Panc1 (cell line): ENCODE measurements at regions not wholly inside any gene's neighbourhood (a gene's known extent, or its start where the extent isn't known, plus 50 kb on each side); places are given as distances from the start of the nearest gene placed in this dataset.

ENCODE experiments used
- POLR2AphosphoS5 ChIP-seq: IDR thresholded peaks from 2 replicates; pipeline ENCODE4 v1.6.1; 2012; ENCODE audit warnings: mild to moderate bottlenecking, low read depth, low read length, moderate library complexity
- TCF7L2 ChIP-seq: IDR thresholded peaks from 2 replicates; pipeline ENCODE4 v1.6.1; 2011; ENCODE audit warnings: mild to moderate bottlenecking, low read depth, low read length, inconsistent platforms
- TF ChIP-seq, protein P1 (sequence below): fragments of 450-650 bp; IDR thresholded peaks from 2 replicates; pipeline ENCODE4 v1.5.1; 2017; ENCODE audit warnings: mild to moderate bottlenecking

DNA sequence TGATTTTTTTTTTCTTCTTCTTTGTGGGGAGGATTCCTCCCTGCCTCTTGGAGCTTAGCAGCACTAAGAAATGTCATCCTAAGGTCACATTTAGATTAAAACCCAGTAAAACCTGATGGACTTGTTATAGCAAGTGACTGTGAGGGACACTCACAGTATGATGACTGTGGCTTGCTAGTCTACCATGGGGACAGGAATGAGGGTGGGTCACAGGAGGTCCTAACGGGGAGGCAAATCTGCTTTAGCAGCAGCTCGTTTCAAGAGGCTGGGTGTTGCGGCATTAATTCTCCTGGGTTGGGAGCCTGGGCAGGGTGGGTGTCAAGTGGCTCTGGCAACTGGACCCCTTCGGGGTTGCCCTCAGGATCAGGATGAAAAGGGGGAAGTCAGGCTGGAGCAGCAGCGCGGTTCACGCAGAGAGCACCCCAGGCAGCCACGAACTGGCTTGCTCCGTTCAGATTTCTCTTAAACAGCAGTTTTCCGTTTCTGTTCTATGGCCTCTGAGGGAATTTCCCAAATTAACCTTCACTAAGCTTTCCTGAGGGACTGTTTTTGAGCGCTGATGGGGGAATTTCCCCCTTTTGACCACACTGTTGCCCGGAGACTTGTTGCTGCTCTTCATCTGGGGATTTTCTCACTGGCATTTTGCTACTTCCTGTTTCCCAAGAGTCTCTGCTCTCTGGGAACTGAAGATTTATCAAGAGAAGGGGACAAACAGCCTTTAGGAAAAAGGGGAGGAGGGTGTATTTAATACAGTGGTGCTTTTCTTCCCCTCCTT lies 59.8 kb upstream of the PELI1 start:
- TF ChIP-seq, protein P1, sequence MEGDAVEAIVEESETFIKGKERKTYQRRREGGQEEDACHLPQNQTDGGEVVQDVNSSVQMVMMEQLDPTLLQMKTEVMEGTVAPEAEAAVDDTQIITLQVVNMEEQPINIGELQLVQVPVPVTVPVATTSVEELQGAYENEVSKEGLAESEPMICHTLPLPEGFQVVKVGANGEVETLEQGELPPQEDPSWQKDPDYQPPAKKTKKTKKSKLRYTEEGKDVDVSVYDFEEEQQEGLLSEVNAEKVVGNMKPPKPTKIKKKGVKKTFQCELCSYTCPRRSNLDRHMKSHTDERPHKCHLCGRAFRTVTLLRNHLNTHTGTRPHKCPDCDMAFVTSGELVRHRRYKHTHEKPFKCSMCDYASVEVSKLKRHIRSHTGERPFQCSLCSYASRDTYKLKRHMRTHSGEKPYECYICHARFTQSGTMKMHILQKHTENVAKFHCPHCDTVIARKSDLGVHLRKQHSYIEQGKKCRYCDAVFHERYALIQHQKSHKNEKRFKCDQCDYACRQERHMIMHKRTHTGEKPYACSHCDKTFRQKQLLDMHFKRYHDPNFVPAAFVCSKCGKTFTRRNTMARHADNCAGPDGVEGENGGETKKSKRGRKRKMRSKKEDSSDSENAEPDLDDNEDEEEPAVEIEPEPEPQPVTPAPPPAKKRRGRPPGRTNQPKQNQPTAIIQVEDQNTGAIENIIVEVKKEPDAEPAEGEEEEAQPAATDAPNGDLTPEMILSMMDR, result no peak
- TF ChIP-seq TCF7L2 (no peak), POLR2AphosphoS5 (no peak)
